C4-2B (cell line): ENCODE measurements at regions not wholly inside any gene's neighbourhood (a gene's known extent, or its start where the extent isn't known, plus 50 kb on each side); places are given as distances from the start of the nearest gene placed in this dataset.

Source experiments
- H3K27ac ChIP-seq: fragments of 450-650 bp; 2 replicates; pipeline ENCODE4 v1.5.1; 2017
- ZFX ChIP-seq: fragments of 450-650 bp; IDR thresholded peaks from 2 replicates; pipeline ENCODE4 v1.6.1; 2017
- TF ChIP-seq, protein P1 (sequence below): fragments of 450-650 bp; conservative IDR thresholded peaks from 2 replicates; pipeline ENCODE4 v1.5.1; 2017; ENCODE audit warnings: mild to moderate bottlenecking

- H3K27ac ChIP-seq = no peak overlapping the region
- TF ChIP-seq, protein P1, sequence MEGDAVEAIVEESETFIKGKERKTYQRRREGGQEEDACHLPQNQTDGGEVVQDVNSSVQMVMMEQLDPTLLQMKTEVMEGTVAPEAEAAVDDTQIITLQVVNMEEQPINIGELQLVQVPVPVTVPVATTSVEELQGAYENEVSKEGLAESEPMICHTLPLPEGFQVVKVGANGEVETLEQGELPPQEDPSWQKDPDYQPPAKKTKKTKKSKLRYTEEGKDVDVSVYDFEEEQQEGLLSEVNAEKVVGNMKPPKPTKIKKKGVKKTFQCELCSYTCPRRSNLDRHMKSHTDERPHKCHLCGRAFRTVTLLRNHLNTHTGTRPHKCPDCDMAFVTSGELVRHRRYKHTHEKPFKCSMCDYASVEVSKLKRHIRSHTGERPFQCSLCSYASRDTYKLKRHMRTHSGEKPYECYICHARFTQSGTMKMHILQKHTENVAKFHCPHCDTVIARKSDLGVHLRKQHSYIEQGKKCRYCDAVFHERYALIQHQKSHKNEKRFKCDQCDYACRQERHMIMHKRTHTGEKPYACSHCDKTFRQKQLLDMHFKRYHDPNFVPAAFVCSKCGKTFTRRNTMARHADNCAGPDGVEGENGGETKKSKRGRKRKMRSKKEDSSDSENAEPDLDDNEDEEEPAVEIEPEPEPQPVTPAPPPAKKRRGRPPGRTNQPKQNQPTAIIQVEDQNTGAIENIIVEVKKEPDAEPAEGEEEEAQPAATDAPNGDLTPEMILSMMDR = no peak
- no peak for TF ChIP-seq ZFX
Measured at GRCh38 chr14:81743605-81744004, 210.0 kb upstream of the SEL1L start.

- TF ChIP-seq ZFX = no peak
- TF ChIP-seq, protein P1 = no peak
- H3K27ac ChIP-seq = no peak overlapping the region
Measured at GRCh38 chr14:81751198-81751597, 217.5 kb upstream of the SEL1L start.

- no peak overlapping the region for H3K27ac ChIP-seq
- no peak for TF ChIP-seq ZFX
- TF ChIP-seq, protein P1 = no peak
Measured at GRCh38 chr14:81759541-81759940, 225.9 kb upstream of the SEL1L start.

- H3K27ac ChIP-seq = no peak overlapping the region
- TF ChIP-seq, protein P1 = no peak
- no peak for TF ChIP-seq ZFX
Measured at GRCh38 chr14:81765651-81766275, 232.1 kb upstream of the SEL1L start.

DNA sequence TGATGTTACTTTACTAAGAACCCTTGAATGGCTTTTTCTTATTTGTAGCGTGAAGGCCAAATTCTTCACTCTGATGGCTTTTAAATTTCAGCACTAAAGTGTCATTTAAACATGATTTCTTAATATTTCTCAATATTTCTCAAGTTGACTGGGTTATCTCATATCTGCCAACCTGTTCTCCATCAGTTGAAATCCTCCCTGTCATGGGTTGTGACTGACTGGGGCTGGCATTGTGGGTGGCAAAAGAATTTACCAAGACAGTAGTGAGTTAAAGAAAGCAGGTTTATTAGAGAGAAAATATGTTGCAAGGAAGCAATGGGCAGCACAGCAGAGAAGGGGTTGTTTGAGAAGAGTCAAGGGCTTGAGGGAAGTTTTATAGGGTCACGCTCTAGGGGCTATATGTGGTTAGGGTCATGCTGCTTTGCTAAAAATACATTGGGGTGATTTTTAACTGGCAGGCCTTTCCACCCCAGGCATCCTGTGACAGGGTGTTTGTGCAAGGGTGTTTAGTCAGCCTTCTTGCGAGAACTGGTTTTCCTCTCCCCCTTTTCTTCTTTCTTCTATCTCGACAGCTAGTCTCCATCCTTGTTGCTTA, 232.8 kb upstream of the SEL1L start:
- H3K27ac ChIP-seq = no peak overlapping the region
- TF ChIP-seq, protein P1 = no peak
- TF ChIP-seq ZFX = no peak

GRCh38 chr14:81767266-81767995, 233.8 kb upstream of the SEL1L start:
- TF ChIP-seq, protein P1 = no peak
- TF ChIP-seq ZFX = no peak
- no peak overlapping the region for H3K27ac ChIP-seq

DNA sequence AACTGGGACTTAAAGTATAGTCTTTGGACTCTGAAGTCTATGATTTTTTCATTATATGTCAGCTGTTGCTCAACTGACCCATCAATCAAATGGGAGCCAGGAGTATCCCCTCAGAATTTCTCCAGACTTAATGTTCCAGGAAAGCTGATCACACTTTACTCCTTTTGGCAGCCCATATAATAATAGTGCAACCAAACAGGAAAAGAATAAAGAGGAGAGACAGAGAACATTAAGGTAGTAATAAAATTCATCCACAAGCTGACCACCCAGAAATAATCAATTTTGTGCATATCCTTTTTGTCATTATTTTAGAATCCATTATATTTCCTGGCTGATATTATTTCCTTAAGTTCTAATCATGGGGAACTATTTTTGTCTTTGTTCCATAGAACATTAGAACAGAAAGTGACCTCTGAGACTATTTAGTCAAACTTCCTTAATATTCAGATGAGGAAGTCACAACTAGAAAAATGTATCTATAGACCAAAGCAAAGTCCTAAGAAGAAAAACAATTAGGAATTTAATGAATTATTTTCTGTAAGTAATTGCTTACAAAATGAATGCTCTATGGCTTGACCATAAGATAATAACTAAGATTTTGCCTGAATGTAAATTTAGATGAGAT, 238.1 kb upstream of the SEL1L start:
- no peak overlapping the region for H3K27ac ChIP-seq
- TF ChIP-seq ZFX = no peak
- TF ChIP-seq, protein P1 = no peak
